Neural progenitor cell (in vitro differentiated cells): ENCODE measurements at regions not wholly inside any gene's neighbourhood (a gene's known extent, or its start where the extent isn't known, plus 50 kb on each side); places are given as distances from the start of the nearest gene placed in this dataset.

Experiments
- EZH2 ChIP-seq: fragments of 200-600 bp; sonication (generic); IDR thresholded peaks from 2 replicates; pipeline ENCODE4 v1.6.1; 2017; ENCODE audit warnings: antibody characterized with exemption, mild to moderate bottlenecking, moderate library complexity
- EZH2phosphoT487 ChIP-seq: fragments of 200-600 bp; sonication (generic); IDR thresholded peaks from 2 replicates; pipeline ENCODE4 v1.6.1; 2017; ENCODE audit warnings: antibody characterized with exemption
- TF ChIP-seq, protein P1 (sequence below): fragments of 200-600 bp; sonication (generic); IDR thresholded peaks from 2 replicates; pipeline ENCODE4 v1.5.1; 2017; ENCODE audit warnings: antibody characterized with exemption, mild to moderate bottlenecking

DNA sequence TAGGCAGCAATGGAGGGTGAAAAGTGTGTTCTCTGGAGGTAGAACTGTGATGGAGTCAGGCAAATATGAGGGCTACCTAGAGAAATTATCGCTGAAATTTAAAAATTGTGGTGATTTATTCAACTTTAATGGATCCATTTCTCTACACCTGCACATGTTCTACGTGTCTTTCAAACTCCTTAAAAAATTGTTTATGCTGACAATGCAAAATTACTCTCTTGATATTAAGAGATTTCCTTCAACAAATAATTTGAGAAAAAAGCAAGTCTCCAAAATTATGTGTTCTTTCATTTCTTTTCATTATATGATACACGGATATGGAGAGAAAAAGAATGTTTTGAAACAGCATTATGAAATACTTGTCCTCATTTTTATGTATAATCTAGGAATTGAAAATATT lies 1151.4 kb upstream of the PABPC4L start:
- TF ChIP-seq, protein P1, sequence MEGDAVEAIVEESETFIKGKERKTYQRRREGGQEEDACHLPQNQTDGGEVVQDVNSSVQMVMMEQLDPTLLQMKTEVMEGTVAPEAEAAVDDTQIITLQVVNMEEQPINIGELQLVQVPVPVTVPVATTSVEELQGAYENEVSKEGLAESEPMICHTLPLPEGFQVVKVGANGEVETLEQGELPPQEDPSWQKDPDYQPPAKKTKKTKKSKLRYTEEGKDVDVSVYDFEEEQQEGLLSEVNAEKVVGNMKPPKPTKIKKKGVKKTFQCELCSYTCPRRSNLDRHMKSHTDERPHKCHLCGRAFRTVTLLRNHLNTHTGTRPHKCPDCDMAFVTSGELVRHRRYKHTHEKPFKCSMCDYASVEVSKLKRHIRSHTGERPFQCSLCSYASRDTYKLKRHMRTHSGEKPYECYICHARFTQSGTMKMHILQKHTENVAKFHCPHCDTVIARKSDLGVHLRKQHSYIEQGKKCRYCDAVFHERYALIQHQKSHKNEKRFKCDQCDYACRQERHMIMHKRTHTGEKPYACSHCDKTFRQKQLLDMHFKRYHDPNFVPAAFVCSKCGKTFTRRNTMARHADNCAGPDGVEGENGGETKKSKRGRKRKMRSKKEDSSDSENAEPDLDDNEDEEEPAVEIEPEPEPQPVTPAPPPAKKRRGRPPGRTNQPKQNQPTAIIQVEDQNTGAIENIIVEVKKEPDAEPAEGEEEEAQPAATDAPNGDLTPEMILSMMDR: no peak
- TF ChIP-seq EZH2 (no peak), EZH2phosphoT487 (no peak)
